GM19023 (cell line): ENCODE measurements at regions not wholly inside any gene's neighbourhood (a gene's known extent, or its start where the extent isn't known, plus 50 kb on each side); places are given as distances from the start of the nearest gene placed in this dataset.

Experiments used
- ATAC-seq: cut with Tn5 transposase; IDR thresholded peaks from one replicate; pipeline ENCODE4 v1.9.1; 2021; ENCODE audit warnings: mild to moderate bottlenecking, moderate library complexity; ENCODE audit not compliant: unreplicated experiment

GRCh38 chr2:51120754-51121280 lies 88.9 kb upstream of the NRXN1 start:
- no peak for ATAC-seq

- ATAC-seq = no peak
Measured at GRCh38 chr2:51111532-51111931, 79.6 kb upstream of the NRXN1 start.

GRCh38 chr2:51108794-51109193 lies 76.9 kb upstream of the NRXN1 start:
- ATAC-seq = no peak

GRCh38 chr2:51107841-51108240 lies 75.9 kb upstream of the NRXN1 start:
- no peak for ATAC-seq

GRCh38 chr2:51105811-51106210 lies 73.9 kb upstream of the NRXN1 start:
- ATAC-seq = no peak

GRCh38 chr2:51103205-51103604 lies 71.3 kb upstream of the NRXN1 start:
- ATAC-seq = no peak

- ATAC-seq = no peak
Measured at GRCh38 chr2:51093016-51093415, 61.1 kb upstream of the NRXN1 start.

GRCh38 chr2:51085420-51086068 lies 53.6 kb upstream of the NRXN1 start:
- ATAC-seq = no peak

GRCh38 chr2:51084750-51085149 lies 52.8 kb upstream of the NRXN1 start:
- ATAC-seq = no peak
